Astrocyte (in vitro differentiated cells and primary cell): ENCODE measurements at regions not wholly inside any gene's neighbourhood (a gene's known extent, or its start where the extent isn't known, plus 50 kb on each side); places are given as distances from the start of the nearest gene placed in this dataset.

Experiments used
- DNase-seq: peaks from one replicate; pipeline ENCODE4 v3.0.0-alpha.2; 2010; ENCODE audit warnings: low read depth
- FAIRE-seq: peaks from 2 replicates; lab custom pipeline; 2011; peaks lifted over from hg19 to GRCh38; lab: Jason Lieb, UNC
- H2AFZ ChIP-seq: 2 replicates; pipeline ENCODE4 v1.6.0; 2012; ENCODE audit warnings: low read depth, low read length, inconsistent platforms
- H3K27ac ChIP-seq: 2 replicates; pipeline ENCODE4 v1.5.1; 2011; ENCODE audit warnings: low read depth, low read length, inconsistent platforms
- H3K27me3 ChIP-seq: 2 replicates; pipeline ENCODE4 v1.6.0; 2011; ENCODE audit warnings: low read length, inconsistent platforms; ENCODE audit not compliant: insufficient read depth
- H3K36me3 ChIP-seq: 2 replicates; pipeline ENCODE4 v1.5.1; 2011; ENCODE audit warnings: low read length, inconsistent platforms; ENCODE audit not compliant: insufficient read depth
- H3K4me1 ChIP-seq: 2 replicates; pipeline ENCODE4 v1.5.1; 2011; ENCODE audit warnings: low read length, inconsistent platforms; ENCODE audit not compliant: insufficient read depth
- H3K4me2 ChIP-seq: 2 replicates; pipeline ENCODE4 v1.6.0; 2012; ENCODE audit warnings: low read length, inconsistent platforms
- H3K4me3 ChIP-seq: 2 replicates; pipeline ENCODE4 v1.5.1; 2011; ENCODE audit warnings: low read depth, mild to moderate bottlenecking, low read length, inconsistent platforms; ENCODE audit not compliant: insufficient read depth
- H3K79me2 ChIP-seq: 2 replicates; pipeline ENCODE4 v1.6.0; 2012; ENCODE audit warnings: mild to moderate bottlenecking, low read length, inconsistent platforms; ENCODE audit not compliant: insufficient read depth
- H3K9ac ChIP-seq: 2 replicates; pipeline ENCODE4 v1.6.0; 2012; ENCODE audit warnings: mild to moderate bottlenecking, low read length, inconsistent platforms
- H3K9me3 ChIP-seq: 2 replicates; pipeline ENCODE4 v1.5.1; 2012; ENCODE audit warnings: low read depth, mild to moderate bottlenecking, low read length, inconsistent platforms; ENCODE audit not compliant: insufficient read depth
- H4K20me1 ChIP-seq: 2 replicates; pipeline ENCODE4 v1.6.0; 2012; ENCODE audit warnings: low read length, inconsistent platforms; ENCODE audit not compliant: insufficient read depth
- H3K27ac Mint-ChIP-seq: one replicate; pipeline ENCODE4 v1.8.0; 2021; ENCODE audit warnings: mild to moderate bottlenecking, mixed read lengths; ENCODE audit not compliant: unreplicated experiment
- H3K27me3 Mint-ChIP-seq: one replicate; pipeline ENCODE4 v1.8.0; 2021; ENCODE audit warnings: low read depth, mixed read lengths; ENCODE audit not compliant: unreplicated experiment
- H3K36me3 Mint-ChIP-seq: one replicate; pipeline ENCODE4 v1.8.0; 2021; ENCODE audit warnings: low read depth, mixed read lengths; ENCODE audit not compliant: unreplicated experiment
- H3K4me1 Mint-ChIP-seq: one replicate; pipeline ENCODE4 v1.8.0; 2021; ENCODE audit warnings: low read depth, mixed read lengths; ENCODE audit not compliant: unreplicated experiment
- H3K4me3 Mint-ChIP-seq: one replicate; pipeline ENCODE4 v1.8.0; 2021; ENCODE audit warnings: mild to moderate bottlenecking, moderate library complexity, mixed read lengths; ENCODE audit not compliant: unreplicated experiment
- H3K9me3 Mint-ChIP-seq: one replicate; pipeline ENCODE4 v1.8.0; 2021; ENCODE audit warnings: mild to moderate bottlenecking, mixed read lengths; ENCODE audit not compliant: unreplicated experiment
- CTCF ChIP-seq: IDR thresholded peaks from 2 replicates; pipeline ENCODE4 v1.5.1; 2011; ENCODE audit warnings: low read depth, mild to moderate bottlenecking, inconsistent platforms, low read length, moderate library complexity; ENCODE audit not compliant: insufficient read depth
- EZH2 ChIP-seq: IDR thresholded peaks from 2 replicates; pipeline ENCODE4 v1.6.1; 2012; ENCODE audit warnings: mild to moderate bottlenecking, low read length, inconsistent platforms; ENCODE audit not compliant: insufficient read depth

GRCh38 chr3:139284221-139284620 lies 59.6 kb upstream of the MRPS22 start:
- no peak overlapping the region for H3K27ac Mint-ChIP-seq
- Histone ChIP-seq H2AFZ (no peak overlapping the region), H3K27me3 (no peaks in the 10 kb centered on the region), H3K4me2 (no peak overlapping the region), H3K36me3 (no peaks in the 10 kb centered on the region), H3K4me3 (no peak overlapping the region), H3K79me2 (no peaks in the 10 kb centered on the region), H3K9me3 (no peaks in the 10 kb centered on the region), H3K27ac (no peak overlapping the region), H4K20me1 (no peaks in the 10 kb centered on the region), H3K9ac (no peak overlapping the region), H3K4me1 (no peaks in the 10 kb centered on the region)
- H3K9me3 Mint-ChIP-seq = peaks cover 7% of the 10 kb centered on the region
- peaks cover 61% of the 10 kb centered on the region for H3K27me3 Mint-ChIP-seq
- H3K4me3 Mint-ChIP-seq = no peak overlapping the region
- TF ChIP-seq EZH2 (no peak), CTCF (no peak)
- peaks cover 3% of the 10 kb centered on the region for H3K36me3 Mint-ChIP-seq
- DNase-seq = no peak
- no peaks in the 10 kb centered on the region for H3K4me1 Mint-ChIP-seq
- no peak for FAIRE-seq

GRCh38 chr3:139285691-139286090 lies 58.1 kb upstream of the MRPS22 start:
- FAIRE-seq (no peak), DNase-seq (no peak)
- Histone ChIP-seq H3K9ac (no peak overlapping the region), H3K4me3 (no peak overlapping the region), H3K79me2 (no peaks in the 10 kb centered on the region), H3K4me2 (no peak overlapping the region), H4K20me1 (no peaks in the 10 kb centered on the region), H3K27ac (no peak overlapping the region), H3K36me3 (no peaks in the 10 kb centered on the region), H2AFZ (no peak overlapping the region), H3K9me3 (no peaks in the 10 kb centered on the region), H3K4me1 (no peaks in the 10 kb centered on the region), H3K27me3 (no peaks in the 10 kb centered on the region)
- Mint-ChIP-seq H3K4me3 (no peak overlapping the region), H3K4me1 (no peaks in the 10 kb centered on the region), H3K9me3 (peaks cover 5% of the 10 kb centered on the region), H3K27me3 (peaks cover 49% of the 10 kb centered on the region), H3K36me3 (peaks cover 3% of the 10 kb centered on the region), H3K27ac (no peak overlapping the region)
- TF ChIP-seq EZH2 (no peak), CTCF (no peak)

GRCh38 chr3:139286241-139286640 lies 57.6 kb upstream of the MRPS22 start:
- Mint-ChIP-seq H3K4me3 (no peak overlapping the region), H3K4me1 (peaks cover 2% of the 10 kb centered on the region), H3K9me3 (peaks cover 2% of the 10 kb centered on the region), H3K27ac (no peak overlapping the region), H3K27me3 (peaks cover 45% of the 10 kb centered on the region), H3K36me3 (peaks cover 3% of the 10 kb centered on the region)
- Histone ChIP-seq H2AFZ (no peak overlapping the region), H3K4me1 (no peaks in the 10 kb centered on the region), H3K9me3 (no peaks in the 10 kb centered on the region), H3K36me3 (no peaks in the 10 kb centered on the region), H4K20me1 (no peaks in the 10 kb centered on the region), H3K27me3 (no peaks in the 10 kb centered on the region), H3K9ac (no peak overlapping the region), H3K27ac (no peak overlapping the region), H3K4me3 (no peak overlapping the region), H3K79me2 (no peaks in the 10 kb centered on the region), H3K4me2 (no peak overlapping the region)
- no peak for DNase-seq
- TF ChIP-seq EZH2 (no peak), CTCF (no peak)
- FAIRE-seq = no peak
